HG02840 (cell line): ENCODE measurements at regions not wholly inside any gene's neighbourhood (a gene's known extent, or its start where the extent isn't known, plus 50 kb on each side); places are given as distances from the start of the nearest gene placed in this dataset.
A peak's percentile ranks its signal among the peaks of the same experiment; 100 is the strongest.

Experiments used
- ATAC-seq: cut with Tn5 transposase; IDR thresholded peaks from one replicate; pipeline ENCODE4 v1.9.1; 2021; ENCODE audit warnings: mild to moderate bottlenecking, moderate library complexity, moderate number of reproducible peaks; ENCODE audit not compliant: unreplicated experiment, low FRiP score

- no peak for ATAC-seq
Measured at GRCh38 chr12:67425394-67425793, 156.2 kb downstream of the CAND1 start.

GRCh38 chr12:67426067-67426466, 156.9 kb downstream of the CAND1 start:
- no peak for ATAC-seq

- ATAC-seq = no peak
Measured at GRCh38 chr12:67427336-67427735, 158.2 kb downstream of the CAND1 start.

- ATAC-seq = no peak
Measured at GRCh38 chr12:67428431-67428830, 159.3 kb downstream of the CAND1 start.

- no peak for ATAC-seq
Measured at GRCh38 chr12:67430708-67431335, 161.7 kb downstream of the CAND1 start.

- no peak for ATAC-seq
Measured at GRCh38 chr12:67431411-67432020, 162.4 kb downstream of the CAND1 start.

GRCh38 chr12:67433385-67434175, 164.4 kb downstream of the CAND1 start:
- ATAC-seq = no peak

- ATAC-seq = no peak
Measured at GRCh38 chr12:67434671-67435370, 165.7 kb downstream of the CAND1 start.

- ATAC-seq = no peak
Measured at GRCh38 chr12:67436230-67436629, 167.1 kb downstream of the CAND1 start.

- ATAC-seq = no peak
Measured at GRCh38 chr12:67437011-67437410, 167.9 kb downstream of the CAND1 start.

- no peak for ATAC-seq
Measured at GRCh38 chr12:67439611-67440010, 170.5 kb downstream of the CAND1 start.

- peak; percentile 86 for ATAC-seq
Measured at GRCh38 chr12:67441736-67442346, 172.7 kb downstream of the CAND1 start.

GRCh38 chr12:67442347-67442841, 173.2 kb downstream of the CAND1 start:
- no peak for ATAC-seq

GRCh38 chr12:67442896-67443295, 173.7 kb downstream of the CAND1 start:
- ATAC-seq = no peak

- ATAC-seq = no peak
Measured at GRCh38 chr12:67444542-67444941, 175.4 kb downstream of the CAND1 start.

- no peak for ATAC-seq
Measured at GRCh38 chr12:67446716-67447115, 177.6 kb downstream of the CAND1 start.

GRCh38 chr12:67447180-67447579, 178.0 kb downstream of the CAND1 start:
- ATAC-seq = no peak

GRCh38 chr12:67449591-67450052, 180.5 kb downstream of the CAND1 start:
- peak; percentile 72 for ATAC-seq

GRCh38 chr12:67450441-67450840, 181.3 kb downstream of the CAND1 start:
- no peak for ATAC-seq

GRCh38 chr12:67451206-67451605, 182.0 kb downstream of the CAND1 start:
- ATAC-seq = no peak
